ENCODE measurements at regions not wholly inside any gene's neighbourhood (a gene's known extent, or its start where the extent isn't known, plus 50 kb on each side); places are given as distances from the start of the nearest gene placed in this dataset.

DNA sequence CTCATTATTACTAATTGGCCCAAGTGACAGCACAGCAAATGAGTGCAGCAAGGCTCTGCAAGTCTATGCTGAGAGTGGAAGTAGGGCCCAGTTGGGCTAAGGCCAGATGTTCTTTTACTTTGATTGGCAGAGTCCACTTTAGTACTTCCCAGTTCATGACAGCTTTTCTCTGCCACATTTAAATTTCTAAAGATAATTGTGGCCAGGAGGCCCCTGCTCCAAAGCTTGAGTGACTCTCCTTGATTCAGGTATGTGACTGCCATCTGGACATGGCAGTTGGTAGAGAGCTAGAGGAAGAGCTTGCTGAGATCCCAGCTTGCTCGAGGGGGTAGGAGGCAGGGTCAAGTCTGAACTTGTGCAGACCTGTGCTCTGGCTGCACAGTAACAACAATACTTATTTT lies 154.1 kb downstream of the CARTPT start:
- TF ChIP-seq CTCF (conservative IDR thresholded peaks at IDR 0.05; ENCODE audit: low read length), result no peak
- TF ChIP-seq EZH2phosphoT487 (IDR thresholded peaks at IDR 0.05; ENCODE audit: borderline replicate concordance), result no peak

All from Loucy (cell line).